Adipocyte (in vitro differentiated cells): ENCODE measurements at regions not wholly inside any gene's neighbourhood (a gene's known extent, or its start where the extent isn't known, plus 50 kb on each side); places are given as distances from the start of the nearest gene placed in this dataset.
"Not testable (repeated sequence)": the region's sequence is repeated elsewhere in the genome, so short reads cannot be mapped to it uniquely, and the experiment has no call there.

Experiments
- DNase-seq: peaks from one replicate; pipeline ENCODE4 v3.0.0-alpha.2; 2015; ENCODE audit warnings: low read depth
- H3K27me3 ChIP-seq: replicated peaks from 2 replicates; pipeline ENCODE4 v1.7.0; 2013; ENCODE audit warnings: mild to moderate bottlenecking, low read length, moderate library complexity; ENCODE audit not compliant: control insufficient read depth, insufficient read depth
- H3K36me3 ChIP-seq: 2 replicates; pipeline ENCODE4 v1.7.0; 2013; ENCODE audit warnings: low read length, mild to moderate bottlenecking, moderate library complexity; ENCODE audit not compliant: control insufficient read depth, insufficient read depth, severe bottlenecking
- H3K4me1 ChIP-seq: 2 replicates; pipeline ENCODE4 v1.7.0; 2013; ENCODE audit warnings: mild to moderate bottlenecking, low read length, moderate library complexity; ENCODE audit not compliant: control insufficient read depth, insufficient read depth
- H3K4me3 ChIP-seq: 2 replicates; pipeline ENCODE4 v1.7.0; 2013; ENCODE audit warnings: mild to moderate bottlenecking, low read length, moderate library complexity
- H3K9ac ChIP-seq: 2 replicates; pipeline ENCODE4 v1.7.0; 2013; ENCODE audit warnings: mild to moderate bottlenecking, low read length, moderate library complexity
- H3K9me3 ChIP-seq: 2 replicates; pipeline ENCODE4 v1.7.0; 2013; ENCODE audit warnings: mild to moderate bottlenecking, low read length, moderate library complexity; ENCODE audit not compliant: control insufficient read depth

GRCh38 chr11:90428836-90429235, 206.0 kb upstream of the CHORDC1 start:
- no peaks in the 10 kb centered on the region for H3K36me3 ChIP-seq
- no peak overlapping the region for H3K4me3 ChIP-seq
- DNase-seq: no peak
- no peak overlapping the region for H3K9ac ChIP-seq
- H3K27me3 ChIP-seq: no peaks in the 10 kb centered on the region
- H3K9me3 ChIP-seq: no peaks in the 10 kb centered on the region
- no peaks in the 10 kb centered on the region for H3K4me1 ChIP-seq

DNA sequence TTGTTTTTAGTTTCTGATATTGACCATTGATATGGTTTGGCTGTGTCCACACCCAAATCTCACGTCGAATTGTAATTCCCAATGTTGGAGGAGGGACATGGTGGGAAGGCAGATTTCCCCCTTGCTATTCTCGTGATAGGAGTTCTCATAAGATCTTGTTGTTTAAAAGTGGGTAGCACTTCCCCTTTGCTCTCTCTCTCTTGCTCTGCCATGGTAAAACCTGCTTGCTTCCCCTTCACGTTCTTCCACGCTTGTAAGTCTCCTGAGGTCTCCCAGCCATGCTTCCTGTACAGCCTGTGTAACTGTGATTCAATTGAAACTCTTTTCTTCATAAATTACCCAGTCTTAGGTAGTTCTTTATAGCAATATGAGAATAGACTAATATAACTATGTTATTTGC, 203.6 kb upstream of the CHORDC1 start:
- H3K9ac ChIP-seq: no peak overlapping the region
- no peaks in the 10 kb centered on the region for H3K4me1 ChIP-seq
- no peaks in the 10 kb centered on the region for H3K27me3 ChIP-seq
- DNase-seq: no peak
- H3K36me3 ChIP-seq: no peaks in the 10 kb centered on the region
- H3K4me3 ChIP-seq: no peak overlapping the region
- H3K9me3 ChIP-seq: no peaks in the 10 kb centered on the region

DNA sequence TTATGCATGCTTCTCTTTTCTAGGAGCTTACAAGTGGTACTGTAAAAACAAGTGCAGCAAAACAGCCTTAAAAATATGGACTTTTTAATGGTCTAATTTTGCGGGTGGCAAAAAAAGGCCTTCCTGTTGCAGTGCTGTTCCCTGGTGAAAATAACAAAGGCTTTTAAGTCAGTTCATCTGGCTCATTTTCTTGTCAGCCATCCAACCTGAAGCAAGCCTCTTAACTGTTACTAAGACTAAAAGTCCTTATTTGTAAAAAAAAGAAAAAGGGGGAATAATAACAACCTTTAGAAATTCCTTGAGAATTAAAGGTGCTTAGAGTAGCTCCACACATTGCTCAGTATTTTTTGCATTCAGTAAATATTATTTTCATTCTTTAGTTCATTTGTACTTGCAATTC, 200.5 kb upstream of the CHORDC1 start:
- no peaks in the 10 kb centered on the region for H3K4me1 ChIP-seq
- no peak for DNase-seq
- H3K4me3 ChIP-seq: no peak overlapping the region
- no peaks in the 10 kb centered on the region for H3K9me3 ChIP-seq
- no peaks in the 10 kb centered on the region for H3K36me3 ChIP-seq
- H3K27me3 ChIP-seq: no peaks in the 10 kb centered on the region
- H3K9ac ChIP-seq: no peak overlapping the region

DNA sequence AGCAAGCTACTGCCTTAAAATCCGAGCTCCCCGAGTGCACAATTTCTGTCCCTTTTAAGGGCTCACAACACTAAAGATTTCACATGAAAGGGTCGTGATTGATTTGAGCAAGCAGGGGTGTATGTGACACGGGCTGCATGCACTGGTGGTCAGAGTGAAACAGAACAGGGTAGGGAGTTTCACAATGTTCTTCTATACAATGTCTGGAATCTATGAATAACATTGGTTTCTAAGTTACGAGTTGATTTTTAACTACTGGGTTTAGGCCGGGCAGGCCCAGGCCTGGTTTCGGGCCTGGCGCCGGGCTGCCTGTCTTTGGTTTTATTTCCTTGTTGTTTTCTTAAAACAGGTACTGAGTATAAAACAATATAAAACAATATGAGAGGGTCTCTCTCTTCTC, 199.9 kb upstream of the CHORDC1 start:
- not testable (repeated sequence) for H3K36me3 ChIP-seq, H3K9me3 ChIP-seq, H3K4me3 ChIP-seq, DNase-seq, H3K4me1 ChIP-seq, H3K9ac ChIP-seq, H3K27me3 ChIP-seq

- no peaks in the 10 kb centered on the region for H3K9me3 ChIP-seq
- H3K36me3 ChIP-seq: no peaks in the 10 kb centered on the region
- no peak overlapping the region for H3K9ac ChIP-seq
- no peaks in the 10 kb centered on the region for H3K4me1 ChIP-seq
- H3K27me3 ChIP-seq: no peaks in the 10 kb centered on the region
- DNase-seq: no peak
- H3K4me3 ChIP-seq: no peak overlapping the region
These were observed 191.4 kb upstream of the CHORDC1 start for GRCh38 chr11:90414221-90414620.

GRCh38 chr11:90407350-90407749, 184.5 kb upstream of the CHORDC1 start:
- no peak overlapping the region for H3K4me3 ChIP-seq
- no peaks in the 10 kb centered on the region for H3K27me3 ChIP-seq
- no peaks in the 10 kb centered on the region for H3K4me1 ChIP-seq
- H3K36me3 ChIP-seq: no peaks in the 10 kb centered on the region
- DNase-seq: no peak
- H3K9ac ChIP-seq: no peak overlapping the region
- H3K9me3 ChIP-seq: no peaks in the 10 kb centered on the region

GRCh38 chr11:90392692-90393091, 169.8 kb upstream of the CHORDC1 start:
- H3K4me3 ChIP-seq: no peak overlapping the region
- DNase-seq: no peak
- H3K9ac ChIP-seq: no peak overlapping the region
- H3K9me3 ChIP-seq: no peaks in the 10 kb centered on the region
- H3K27me3 ChIP-seq: no peaks in the 10 kb centered on the region
- H3K36me3 ChIP-seq: no peaks in the 10 kb centered on the region
- H3K4me1 ChIP-seq: no peaks in the 10 kb centered on the region

GRCh38 chr11:90391756-90392155, 168.9 kb upstream of the CHORDC1 start:
- no peaks in the 10 kb centered on the region for H3K27me3 ChIP-seq
- no peaks in the 10 kb centered on the region for H3K9me3 ChIP-seq
- H3K4me1 ChIP-seq: no peaks in the 10 kb centered on the region
- no peak overlapping the region for H3K4me3 ChIP-seq
- DNase-seq: no peak
- no peaks in the 10 kb centered on the region for H3K36me3 ChIP-seq
- no peak overlapping the region for H3K9ac ChIP-seq

- no peak overlapping the region for H3K9ac ChIP-seq
- H3K36me3 ChIP-seq: no peaks in the 10 kb centered on the region
- H3K27me3 ChIP-seq: no peaks in the 10 kb centered on the region
- no peak overlapping the region for H3K4me3 ChIP-seq
- H3K4me1 ChIP-seq: no peaks in the 10 kb centered on the region
- DNase-seq: no peak
- H3K9me3 ChIP-seq: no peaks in the 10 kb centered on the region
These were observed 157.4 kb upstream of the CHORDC1 start for GRCh38 chr11:90380206-90380605.

DNA sequence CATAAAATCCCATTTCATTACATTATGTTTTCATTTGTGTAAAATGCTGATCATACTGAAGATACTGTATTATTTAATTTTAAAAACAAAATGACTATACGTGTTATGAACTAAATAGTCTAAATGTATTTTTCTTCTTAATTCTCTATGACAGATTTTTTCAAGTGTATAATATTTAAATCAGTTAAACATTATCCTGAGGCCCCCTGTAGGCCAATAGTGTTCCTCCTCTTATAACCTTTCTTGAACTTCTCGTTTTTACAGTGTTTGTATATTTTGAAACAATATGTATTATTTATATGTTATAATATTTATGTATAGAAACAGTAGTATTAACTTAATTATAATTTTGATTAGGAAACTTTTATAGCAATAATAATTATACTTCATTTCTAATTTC, 151.1 kb upstream of the CHORDC1 start:
- Histone ChIP-seq H3K4me1 (no peaks in the 10 kb centered on the region), H3K27me3 (no peaks in the 10 kb centered on the region), H3K36me3 (no peaks in the 10 kb centered on the region), H3K9ac (no peak overlapping the region), H3K4me3 (no peak overlapping the region), H3K9me3 (no peaks in the 10 kb centered on the region)
- DNase-seq: no peak

- Histone ChIP-seq H3K4me3 (no peak overlapping the region), H3K4me1 (no peaks in the 10 kb centered on the region), H3K9me3 (no peaks in the 10 kb centered on the region), H3K9ac (no peak overlapping the region), H3K36me3 (no peaks in the 10 kb centered on the region), H3K27me3 (no peaks in the 10 kb centered on the region)
- DNase-seq: no peak
These were observed 141.7 kb upstream of the CHORDC1 start for GRCh38 chr11:90364527-90364926.

DNA sequence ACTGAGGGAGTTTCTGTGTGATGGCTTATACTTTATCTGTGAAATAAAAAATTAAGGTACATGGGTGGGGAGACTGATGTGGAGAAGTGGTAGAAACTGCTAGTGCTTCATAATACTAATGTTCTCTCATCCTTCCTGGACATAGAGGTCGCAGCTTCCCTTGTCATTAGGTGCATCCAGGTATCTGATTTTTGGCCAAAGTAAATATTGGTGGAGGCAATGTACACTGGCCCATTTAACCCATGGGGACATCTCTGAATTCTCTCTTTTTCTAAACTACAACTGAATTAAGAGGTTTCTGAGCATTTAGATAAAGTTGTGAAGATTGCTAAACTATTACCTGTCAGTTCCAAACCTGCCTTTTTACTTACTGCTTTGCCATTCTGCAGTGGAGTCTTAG, 140.9 kb upstream of the CHORDC1 start:
- no peak overlapping the region for H3K4me3 ChIP-seq
- no peaks in the 10 kb centered on the region for H3K27me3 ChIP-seq
- DNase-seq: no peak
- no peak overlapping the region for H3K9ac ChIP-seq
- H3K36me3 ChIP-seq: no peaks in the 10 kb centered on the region
- no peaks in the 10 kb centered on the region for H3K4me1 ChIP-seq
- no peaks in the 10 kb centered on the region for H3K9me3 ChIP-seq
